CD1c-positive myeloid dendritic cell (primary cell): ENCODE measurements at regions not wholly inside any gene's neighbourhood (a gene's known extent, or its start where the extent isn't known, plus 50 kb on each side); places are given as distances from the start of the nearest gene placed in this dataset.

ENCODE experiments used
- DNase-seq: peaks from one replicate; pipeline ENCODE4 v3.0.0-alpha.2; 2016; ENCODE audit errors: extremely low spot score

GRCh38 chr5:67338421-67338820 is 141.8 kb upstream of the CD180 start:
- no peak for DNase-seq

- no peak for DNase-seq
These were observed 141.2 kb upstream of the CD180 start for GRCh38 chr5:67337751-67338150.

DNA sequence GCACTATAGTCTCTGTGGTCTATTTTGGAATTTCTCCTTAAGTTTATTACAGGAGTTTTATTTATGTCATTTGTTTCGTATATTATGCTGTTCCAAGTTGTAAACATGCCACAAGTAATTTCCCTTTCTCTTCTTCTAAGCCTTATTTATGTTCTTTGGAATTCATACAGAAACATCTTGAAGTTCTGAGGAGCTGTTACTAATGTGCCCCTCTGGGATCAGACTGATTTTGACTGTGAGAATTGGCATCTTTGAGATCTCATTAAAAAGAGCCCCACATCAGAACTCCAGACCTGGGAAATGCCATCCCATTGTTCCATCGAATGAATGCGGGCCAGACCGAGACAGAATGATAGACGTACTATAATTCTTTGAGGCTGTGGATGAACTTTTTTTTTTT is 138.8 kb upstream of the CD180 start:
- no peak for DNase-seq

GRCh38 chr5:67334373-67334772 is 137.8 kb upstream of the CD180 start:
- no peak for DNase-seq

GRCh38 chr5:67333171-67333570 is 136.6 kb upstream of the CD180 start:
- no peak for DNase-seq

DNA sequence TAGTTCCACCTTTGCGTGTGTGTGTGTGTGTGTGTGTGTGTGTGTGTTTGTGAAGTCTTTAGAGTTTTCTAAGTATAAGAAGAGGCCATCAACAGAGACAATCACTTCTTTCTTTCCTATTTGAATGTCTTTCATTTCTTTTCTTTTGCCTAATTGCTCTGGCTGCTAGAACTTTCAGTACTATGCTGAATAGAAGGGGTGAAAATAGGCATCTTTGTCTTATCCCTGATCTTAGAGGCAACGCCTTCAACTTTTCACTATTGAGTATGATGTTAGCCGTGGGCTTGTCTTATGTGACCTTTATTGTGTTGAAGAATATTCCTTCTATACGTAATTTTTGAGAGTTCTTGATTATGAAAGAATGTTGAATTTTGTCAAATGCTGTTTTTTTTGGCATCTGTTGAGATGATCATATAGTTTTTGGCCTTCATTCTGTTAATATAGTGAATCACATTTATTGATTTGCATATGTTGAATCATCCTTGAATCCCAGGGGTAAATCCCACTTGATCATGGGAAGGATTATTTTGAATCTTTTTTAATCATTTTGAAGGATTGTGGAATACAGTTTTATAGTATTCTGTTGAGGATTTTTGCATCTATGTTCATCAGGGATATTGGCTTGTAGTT is 134.8 kb upstream of the CD180 start:
- no peak for DNase-seq

DNA sequence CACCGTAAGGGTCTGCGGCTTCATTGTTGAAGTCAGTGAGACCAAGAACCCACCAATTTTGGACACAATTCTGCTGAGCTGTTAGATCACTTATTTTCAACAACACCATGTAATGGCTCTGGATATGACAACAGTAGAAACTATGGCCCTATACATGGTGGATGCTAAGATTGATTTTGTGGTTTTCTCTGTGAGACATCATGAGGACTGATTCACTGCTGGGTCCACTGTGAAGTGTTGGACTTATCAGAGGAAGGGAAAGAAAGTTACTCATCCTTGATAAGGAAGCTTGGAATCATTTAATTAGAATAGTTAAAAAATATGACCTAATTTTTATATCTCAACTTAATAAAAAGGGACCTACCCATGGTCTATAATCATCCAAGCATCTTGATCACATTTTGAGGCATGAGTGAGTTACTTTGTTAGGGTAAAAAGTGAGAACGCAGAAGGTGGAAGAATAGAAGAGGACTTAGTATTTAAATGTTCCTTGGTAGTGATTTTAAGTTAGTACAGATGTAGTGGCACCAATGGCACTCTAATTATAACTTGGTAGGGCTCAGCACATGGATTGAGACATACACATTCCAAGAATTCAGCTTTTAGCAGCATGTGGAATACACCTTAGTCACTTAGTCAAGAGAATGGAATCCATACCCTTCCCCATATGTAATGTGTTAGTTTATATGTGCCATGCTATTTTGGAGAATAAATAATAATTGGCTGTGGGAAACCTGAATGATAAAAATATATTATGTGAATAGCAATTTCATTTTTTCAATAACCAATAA is 123.5 kb upstream of the CD180 start:
- DNase-seq, result no peak

DNA sequence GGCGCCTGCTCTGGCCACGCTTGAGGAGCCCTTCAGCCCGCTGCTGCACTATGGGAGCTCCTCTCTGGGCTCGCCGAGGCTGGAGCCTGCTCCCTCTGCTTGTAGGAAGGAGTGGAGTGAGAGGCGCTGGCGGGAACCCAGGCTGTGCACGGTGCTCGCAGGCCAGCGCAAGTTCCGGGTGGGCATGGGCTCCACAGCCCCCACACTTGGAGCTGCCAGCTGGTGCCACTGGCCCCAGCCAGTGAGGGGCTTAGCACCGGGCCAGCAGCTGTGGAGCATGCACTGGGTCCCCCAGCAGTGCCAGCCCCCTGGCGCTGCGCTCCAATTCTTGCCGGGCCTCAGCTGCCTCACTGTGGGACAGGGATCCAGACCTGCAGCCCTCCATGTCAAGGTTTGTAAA is 122.1 kb upstream of the CD180 start:
- no peak for DNase-seq

DNA sequence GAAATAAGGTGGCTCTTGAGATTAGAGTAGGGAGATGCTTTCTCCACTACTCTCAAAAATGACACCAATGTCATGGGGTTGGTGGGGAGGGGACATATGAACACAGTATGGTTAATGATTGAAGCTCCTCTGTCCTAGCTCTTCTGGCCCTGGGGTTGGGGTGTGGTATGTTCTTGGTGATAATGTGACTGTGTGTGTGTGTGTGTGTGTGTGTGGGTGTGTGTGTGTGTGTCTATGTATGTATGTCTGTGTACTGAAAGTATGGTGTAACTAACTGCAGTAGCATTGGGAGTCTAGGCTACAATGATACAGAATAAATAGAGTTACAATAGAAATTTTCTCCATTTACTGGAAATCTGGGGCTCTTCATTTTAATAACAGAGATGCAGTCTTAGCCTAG is 121.0 kb upstream of the CD180 start:
- no peak for DNase-seq

DNA sequence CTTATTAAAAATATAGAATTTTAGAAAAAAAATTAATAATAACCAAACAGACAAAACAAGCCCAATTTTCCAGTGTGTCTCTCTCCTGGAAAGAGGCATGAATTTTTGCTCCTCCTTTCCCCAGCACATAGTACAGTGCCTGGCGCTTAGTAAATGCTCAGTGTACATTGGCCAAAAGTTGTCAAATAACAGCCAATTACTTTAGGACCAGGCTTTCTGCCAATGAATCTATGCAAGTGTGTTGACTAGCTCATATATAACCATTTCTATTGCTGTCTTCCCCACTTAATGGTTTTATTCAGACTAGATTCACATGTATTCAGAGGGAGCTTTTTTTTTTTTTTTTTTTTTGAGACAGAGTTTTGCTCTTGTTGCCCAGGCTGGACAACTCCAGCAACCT is 120.1 kb upstream of the CD180 start:
- DNase-seq, result no peak

- peak; percentile 35 for DNase-seq
These were observed 118.7 kb upstream of the CD180 start for GRCh38 chr5:67315082-67315989.

DNA sequence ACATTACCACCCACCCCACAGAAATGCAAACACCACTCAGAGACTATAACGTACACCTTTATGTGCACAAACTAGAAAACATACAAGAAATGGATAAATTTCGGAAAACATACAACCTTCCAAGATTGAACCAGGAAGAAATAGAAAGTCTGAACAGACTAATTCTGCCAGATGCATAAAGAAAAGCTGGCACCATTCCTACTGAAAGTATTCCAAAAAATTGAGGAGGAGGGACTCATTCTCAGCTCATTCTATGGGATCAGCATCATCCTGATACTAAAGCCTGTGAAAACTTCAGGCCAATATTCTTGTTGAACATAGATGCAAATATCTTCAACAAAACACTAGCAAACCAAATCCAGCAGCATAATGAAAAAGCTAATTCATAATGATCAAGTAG is 115.1 kb upstream of the CD180 start:
- DNase-seq, result no peak

DNA sequence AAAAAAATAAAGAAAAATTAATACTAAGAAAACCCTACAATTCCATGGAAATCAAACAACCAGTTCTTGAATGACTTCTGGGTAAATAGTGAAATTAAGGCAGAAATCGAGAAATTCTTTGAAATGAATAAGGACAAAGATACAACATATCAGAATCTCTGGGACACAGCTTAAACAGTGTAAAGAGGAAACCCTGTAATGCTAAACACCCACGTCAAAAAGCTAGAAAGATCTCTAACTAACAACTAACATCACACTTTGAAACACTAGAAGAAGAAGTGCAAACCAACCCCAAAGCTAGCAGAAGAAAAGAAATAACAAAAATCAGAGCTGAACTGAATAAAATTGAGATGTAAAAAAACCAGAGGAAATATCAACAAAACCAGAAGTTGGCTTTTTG is 114.6 kb upstream of the CD180 start:
- DNase-seq, result no peak

DNA sequence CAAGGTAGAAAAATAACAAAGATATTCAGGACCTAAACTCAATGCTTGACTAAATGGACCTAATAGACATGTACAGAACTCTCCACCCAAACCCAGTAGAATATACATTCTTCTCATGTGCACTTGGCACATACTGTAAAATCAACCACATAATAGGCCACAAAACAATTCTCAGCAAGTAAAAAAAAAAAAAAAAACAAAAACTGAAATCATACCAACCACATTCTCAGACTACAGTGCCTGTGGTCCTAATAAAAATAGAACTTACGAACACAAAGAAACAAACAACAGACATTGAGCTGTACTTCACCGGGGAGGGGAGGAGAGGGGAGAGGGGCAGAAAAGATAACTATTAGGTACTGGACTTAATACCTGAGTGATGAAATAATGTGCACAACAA is 114.1 kb upstream of the CD180 start:
- DNase-seq, result no peak

- DNase-seq, result no peak
These were observed 113.6 kb upstream of the CD180 start for GRCh38 chr5:67310169-67310568.

- no peak for DNase-seq
These were observed 112.5 kb upstream of the CD180 start for GRCh38 chr5:67308988-67309688.

DNA sequence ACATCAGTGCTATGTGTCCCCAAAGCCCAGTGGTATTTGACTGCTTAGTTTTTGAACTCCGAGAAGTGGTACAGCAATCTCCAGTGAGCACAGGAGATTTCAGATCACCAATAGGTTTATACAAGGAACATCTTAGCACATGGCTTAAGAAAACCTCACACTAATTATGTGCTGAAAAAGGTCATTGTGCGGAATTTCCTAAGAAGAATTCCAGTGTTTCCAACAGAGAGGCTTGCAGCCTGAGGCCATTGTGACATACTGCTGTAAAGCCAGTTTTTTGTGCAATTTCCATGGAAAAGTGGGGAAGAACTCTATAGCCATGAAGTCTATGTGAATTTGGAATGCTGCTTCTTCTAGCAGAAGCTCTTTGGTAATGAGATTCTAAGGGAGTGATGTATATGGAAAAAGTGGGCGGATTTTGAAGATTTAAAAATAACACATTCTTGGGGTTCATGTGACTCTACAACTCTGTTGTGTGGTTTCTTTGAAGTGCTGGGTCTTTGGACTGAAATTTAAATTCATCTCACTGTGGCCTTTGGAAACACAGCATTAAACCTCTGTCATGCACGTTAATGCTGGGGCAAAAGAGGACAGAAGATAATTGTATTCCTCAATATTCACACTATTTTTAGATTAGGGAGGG is 110.5 kb upstream of the CD180 start:
- DNase-seq, result no peak

DNA sequence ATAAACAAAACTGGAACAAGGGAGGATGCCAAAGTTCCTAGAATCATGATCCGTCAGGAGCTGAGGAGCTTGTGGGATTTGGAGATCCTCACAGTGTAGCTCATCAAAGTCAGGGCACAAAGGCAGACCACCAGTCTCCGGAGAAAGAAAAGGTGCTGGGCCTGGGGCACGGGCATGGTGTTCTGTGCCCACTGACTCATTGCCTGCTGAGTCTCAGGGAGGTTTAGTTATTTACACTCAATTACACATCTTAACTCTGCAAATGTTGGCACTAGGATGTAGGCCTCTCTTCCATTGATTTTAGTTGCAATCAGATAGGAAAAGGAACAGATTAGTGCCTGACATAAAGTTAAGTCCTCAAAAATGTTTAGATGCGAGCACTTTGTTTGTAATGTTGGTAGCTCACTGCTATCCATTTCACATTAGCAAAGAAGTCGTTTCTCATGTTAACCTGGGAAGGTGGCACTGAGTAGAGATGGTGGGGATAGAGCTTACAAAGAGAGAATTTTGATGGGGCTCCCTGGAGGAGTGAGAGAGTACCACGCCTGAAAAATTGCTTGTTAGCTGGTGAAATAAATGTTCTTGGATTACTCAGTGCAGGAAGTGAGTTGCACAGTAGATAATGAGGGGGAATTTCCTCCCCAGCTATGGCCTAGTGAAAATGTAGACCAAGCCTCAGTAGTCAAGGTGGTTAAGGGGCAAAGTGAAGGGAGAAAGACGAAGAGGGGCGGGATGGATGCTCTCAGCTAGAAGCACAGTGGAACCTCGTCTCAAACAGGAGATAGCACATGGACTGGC is 109.5 kb upstream of the CD180 start:
- no peak for DNase-seq

DNA sequence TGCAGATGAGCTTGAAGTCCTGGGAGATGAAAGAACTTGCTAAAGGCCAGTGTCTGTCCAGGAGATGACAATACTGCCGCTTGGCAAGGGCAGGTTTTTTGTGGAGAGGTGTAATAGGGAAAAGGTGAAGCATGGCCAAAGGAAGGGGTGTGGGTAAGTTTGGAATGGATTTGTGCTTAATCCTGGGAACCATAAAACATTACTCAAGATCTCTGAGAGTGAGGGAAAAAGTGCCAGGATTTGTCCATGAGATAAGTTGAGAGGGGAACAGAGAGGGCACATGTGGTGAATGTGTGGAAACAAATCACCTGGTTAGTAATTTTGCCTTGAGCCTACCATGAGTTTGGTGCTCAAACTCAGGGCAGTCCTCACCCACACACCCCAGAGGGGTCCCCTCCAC is 108.8 kb upstream of the CD180 start:
- no peak for DNase-seq

DNA sequence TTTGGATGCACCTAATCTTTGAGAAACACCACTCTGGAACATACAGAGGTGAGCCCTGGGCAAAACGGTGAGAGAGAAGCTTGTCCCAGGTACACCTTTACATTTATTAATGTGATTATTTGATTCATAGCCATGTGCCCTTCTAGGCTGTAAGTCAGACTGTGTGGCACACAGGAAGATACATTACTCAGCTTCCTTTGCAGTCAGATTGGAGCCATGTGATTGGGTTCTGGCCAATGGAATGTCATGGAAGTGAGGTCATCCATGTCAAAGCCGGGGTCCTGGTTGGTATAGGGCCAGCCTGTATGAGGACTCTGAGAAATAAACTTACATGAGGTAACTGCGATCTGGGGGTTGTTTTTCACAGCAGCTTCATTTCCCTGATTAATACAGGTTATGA is 106.8 kb upstream of the CD180 start:
- DNase-seq, result no peak
